Endodermal cell (in vitro differentiated cells): ENCODE measurements at regions not wholly inside any gene's neighbourhood (a gene's known extent, or its start where the extent isn't known, plus 50 kb on each side); places are given as distances from the start of the nearest gene placed in this dataset.

Experiments used
- DNase-seq: peaks from one replicate; pipeline ENCODE4 v3.0.0-alpha.2; 2017
- H3K27ac ChIP-seq: 2 replicates; pipeline ENCODE4 v1.5.1; 2013; ENCODE audit warnings: mild to moderate bottlenecking, low read depth, low read length, moderate library complexity
- H3K27me3 ChIP-seq: 2 replicates; pipeline ENCODE4 v1.6.1; 2013; ENCODE audit warnings: mild to moderate bottlenecking, low read length, moderate library complexity; ENCODE audit not compliant: insufficient read depth, control insufficient read depth, poor library complexity, severe bottlenecking
- H3K36me3 ChIP-seq: 2 replicates; pipeline ENCODE4 v1.7.0; 2013; ENCODE audit warnings: mild to moderate bottlenecking, low read length, moderate library complexity; ENCODE audit not compliant: control insufficient read depth, insufficient read depth
- H3K4me1 ChIP-seq: one replicate; pipeline ENCODE4 v1.7.0; 2013; ENCODE audit warnings: low read length; ENCODE audit not compliant: control insufficient read depth, insufficient read depth
- H3K4me3 ChIP-seq: 2 replicates; pipeline ENCODE4 v1.5.1; 2013; ENCODE audit warnings: mild to moderate bottlenecking, low read length, moderate library complexity
- H3K9ac ChIP-seq: 2 replicates; pipeline ENCODE4 v1.6.1; 2013; ENCODE audit warnings: mild to moderate bottlenecking, low read length, moderate library complexity; ENCODE audit not compliant: poor library complexity, severe bottlenecking; ENCODE audit errors: extremely low read depth
- H3K9me3 ChIP-seq: 2 replicates; pipeline ENCODE4 v1.6.1; 2013; ENCODE audit warnings: mild to moderate bottlenecking, low read length, moderate library complexity; ENCODE audit not compliant: control insufficient read depth
- H3K27ac Mint-ChIP-seq: 2 replicates; pipeline ENCODE4 v1.8.0; 2020; ENCODE audit warnings: mixed read lengths
- H3K27me3 Mint-ChIP-seq: 2 replicates; pipeline ENCODE4 v1.8.0; 2021; ENCODE audit warnings: mild to moderate bottlenecking, mixed read lengths; ENCODE audit not compliant: insufficient read depth
- H3K36me3 Mint-ChIP-seq: 2 replicates; pipeline ENCODE4 v1.8.0; 2020; ENCODE audit warnings: low read depth, mixed read lengths
- H3K4me1 Mint-ChIP-seq: 2 replicates; pipeline ENCODE4 v1.8.0; 2020; ENCODE audit warnings: mixed read lengths
- H3K4me3 Mint-ChIP-seq: 2 replicates; pipeline ENCODE4 v1.8.0; 2020; ENCODE audit warnings: mild to moderate bottlenecking, moderate library complexity, mixed read lengths
- H3K9me3 Mint-ChIP-seq: 2 replicates; pipeline ENCODE4 v1.8.0; 2020; ENCODE audit warnings: mild to moderate bottlenecking, mixed read lengths
- CTCF ChIP-seq: fragments of 200-600 bp; sonication (generic); conservative IDR thresholded peaks from 2 replicates; pipeline ENCODE4 v1.5.0; 2021; ENCODE audit warnings: antibody characterized with exemption, mild to moderate bottlenecking
- WGBS, 2 experiments: methylation state at CpG; one replicate each; pipeline versions ENCODE4 v1.1.5 to v1.1.7; 2013; ENCODE audit warnings: missing lambda C conversion rate in 2 of 2, mixed read lengths in 1 of 2; ENCODE audit not compliant: insufficient coverage in 1 of 2, insufficient read length in 1 of 2; 5-methylcytosine and 5-hydroxymethylcytosine counted together

GRCh38 chr4:159777689-159778088 is 674.8 kb downstream of the RAPGEF2 start:
- no peak for TF ChIP-seq CTCF
- no peak overlapping the region for H3K27ac Mint-ChIP-seq
- H3K36me3 ChIP-seq: no peaks in the 10 kb centered on the region

GRCh38 chr4:159778298-159778697 is 675.4 kb downstream of the RAPGEF2 start:
- no peak overlapping the region for H3K4me3 ChIP-seq
- H3K27me3 ChIP-seq: peaks cover 10% of the 10 kb centered on the region
- no peak for DNase-seq
- H3K27me3 Mint-ChIP-seq: peaks cover 7% of the 10 kb centered on the region
- H3K27ac Mint-ChIP-seq: no peak overlapping the region
- H3K9me3 Mint-ChIP-seq: no peaks in the 10 kb centered on the region
- no peaks in the 10 kb centered on the region for H3K9me3 ChIP-seq
- H3K4me1 Mint-ChIP-seq: peaks cover 9% of the 10 kb centered on the region
- H3K4me3 Mint-ChIP-seq: no peak overlapping the region
- no peak for TF ChIP-seq CTCF
- no peaks in the 10 kb centered on the region for H3K4me1 ChIP-seq
- no peaks in the 10 kb centered on the region for H3K36me3 Mint-ChIP-seq
- H3K27ac ChIP-seq: no peak overlapping the region
- no peaks in the 10 kb centered on the region for H3K36me3 ChIP-seq
- H3K9ac ChIP-seq: no peak overlapping the region

More at GRCh38 chr4:159777689-159778088, 674.8 kb downstream of the RAPGEF2 start:
- Histone ChIP-seq H3K4me3 (no peak overlapping the region), H3K9me3 (no peaks in the 10 kb centered on the region), H3K9ac (no peak overlapping the region), H3K4me1 (no peaks in the 10 kb centered on the region), H3K27ac (no peak overlapping the region), H3K27me3 (peaks cover 10% of the 10 kb centered on the region)
- no peak for DNase-seq
- Mint-ChIP-seq H3K27me3 (peaks cover 7% of the 10 kb centered on the region), H3K36me3 (no peaks in the 10 kb centered on the region), H3K9me3 (no peaks in the 10 kb centered on the region), H3K4me3 (no peak overlapping the region), H3K4me1 (peaks cover 9% of the 10 kb centered on the region)
- 97 to 100% methylated on average over 3 to 4 of the region's 4 CpGs for WGBS, 2 experiments

- TF ChIP-seq CTCF: no peak
- Mint-ChIP-seq H3K9me3 (no peaks in the 10 kb centered on the region), H3K27ac (no peak overlapping the region), H3K36me3 (no peaks in the 10 kb centered on the region), H3K27me3 (peaks cover 7% of the 10 kb centered on the region), H3K4me1 (peaks cover 9% of the 10 kb centered on the region), H3K4me3 (no peak overlapping the region)
- Histone ChIP-seq H3K4me1 (no peaks in the 10 kb centered on the region), H3K27me3 (peaks cover 10% of the 10 kb centered on the region), H3K36me3 (no peaks in the 10 kb centered on the region), H3K9me3 (no peaks in the 10 kb centered on the region), H3K27ac (no peak overlapping the region), H3K9ac (no peak overlapping the region), H3K4me3 (no peak overlapping the region)
- 71 to 89% methylated on average over 1 to 3 of the region's 3 CpGs for WGBS, 2 experiments
- DNase-seq: no peak
Measured at GRCh38 chr4:159779716-159780115, 676.8 kb downstream of the RAPGEF2 start.
